Liver (tissue), 8 donors: ENCODE measurements at regions not wholly inside any gene's neighbourhood (a gene's known extent, or its start where the extent isn't known, plus 50 kb on each side); places are given as distances from the start of the nearest gene placed in this dataset.

Source experiments
- DNase-seq: peaks from one replicate; pipeline ENCODE4 v3.0.0-alpha.2; 2017; ENCODE audit warnings: low spot score
- H3K27ac ChIP-seq, 2 donors: one replicate each; pipeline ENCODE4 v1.7.0; 2013; ENCODE audit warnings: inconsistent platforms in 2 of 2, low read length in 2 of 2, control low read depth in 1 of 2, low read depth in 1 of 2, mild to moderate bottlenecking in 1 of 2
- H3K27me3 ChIP-seq, 4 donors: one replicate each; pipeline versions ENCODE4 v1.6.1 to v1.7.0; 2013; ENCODE audit warnings: low read length in 3 of 4, inconsistent platforms in 1 of 4, mild to moderate bottlenecking in 1 of 4, moderate library complexity in 1 of 4; ENCODE audit not compliant: control insufficient read depth in 4 of 4, insufficient read depth in 4 of 4
- H3K36me3 ChIP-seq, 4 donors: one replicate each; pipeline versions ENCODE4 v1.6.1 to v1.7.0; 2013; ENCODE audit warnings: low read length in 3 of 4, mild to moderate bottlenecking in 3 of 4, low read depth in 1 of 4, moderate library complexity in 1 of 4; ENCODE audit not compliant: control insufficient read depth in 4 of 4, insufficient read depth in 3 of 4
- H3K4me1 ChIP-seq, 4 donors: one replicate each; pipeline versions ENCODE4 v1.6.1 to v1.7.0; 2013; ENCODE audit warnings: low read length in 3 of 4, mild to moderate bottlenecking in 3 of 4, moderate library complexity in 1 of 4; ENCODE audit not compliant: control insufficient read depth in 4 of 4, insufficient read depth in 4 of 4
- H3K4me3 ChIP-seq, 3 donors: one replicate each; pipeline versions ENCODE4 v1.6.1 to v1.7.0; 2013; ENCODE audit warnings: low read length in 3 of 3, control low read depth in 1 of 3, low read depth in 1 of 3, mild to moderate bottlenecking in 1 of 3
- H3K9ac ChIP-seq, 2 donors: one replicate each; pipeline ENCODE4 v1.7.0; 2013; ENCODE audit warnings: low read length in 2 of 2, mild to moderate bottlenecking in 2 of 2, moderate library complexity in 2 of 2, control low read depth in 1 of 2, low read depth in 1 of 2
- H3K9me3 ChIP-seq, 4 donors: one replicate each; pipeline versions ENCODE4 v1.6.1 to v1.7.0; 2013; ENCODE audit warnings: low read length in 3 of 4; ENCODE audit not compliant: control insufficient read depth in 4 of 4
- EGR1 ChIP-seq, 2 donors: IDR thresholded peaks; 2 replicates each; pipeline ENCODE4 v1.6.1; 2016 to 2018; ENCODE audit warnings: antibody characterized with exemption in 2 of 2, low read depth in 2 of 2
- FOXA1 ChIP-seq: IDR thresholded peaks from 2 replicates; pipeline ENCODE4 v1.6.1; 2016; ENCODE audit warnings: antibody characterized with exemption
- FOXA2 ChIP-seq: IDR thresholded peaks from 2 replicates; pipeline ENCODE4 v1.6.1; 2016; ENCODE audit warnings: antibody characterized with exemption
- GABPA ChIP-seq, 2 donors: IDR thresholded peaks in 1 of 2; conservative IDR thresholded peaks in 1 of 2; 2 replicates each; pipeline ENCODE4 v1.6.1; 2016; ENCODE audit warnings: antibody characterized with exemption in 2 of 2, mild to moderate bottlenecking in 1 of 2, moderate library complexity in 1 of 2
- HNF4A ChIP-seq, 2 donors: conservative IDR thresholded peaks; 2 replicates each; pipeline ENCODE4 v1.6.1; 2016; ENCODE audit warnings: antibody characterized with exemption in 2 of 2, mild to moderate bottlenecking in 2 of 2
- JUND ChIP-seq, 2 donors: IDR thresholded peaks; 2 replicates each; pipeline ENCODE4 v1.6.1; 2016; ENCODE audit warnings: antibody characterized with exemption in 2 of 2
- NR2F2 ChIP-seq: IDR thresholded peaks from 2 replicates; pipeline ENCODE4 v1.6.1; 2016; ENCODE audit warnings: antibody characterized with exemption
- RAD21 ChIP-seq, 2 donors: IDR thresholded peaks; 2 replicates each; pipeline ENCODE4 v1.6.1; 2016; ENCODE audit warnings: antibody characterized with exemption in 2 of 2, mild to moderate bottlenecking in 2 of 2
- SP1 ChIP-seq: IDR thresholded peaks from 2 replicates; pipeline ENCODE4 v1.6.1; 2018; ENCODE audit warnings: antibody characterized with exemption, mild to moderate bottlenecking
- TAF1 ChIP-seq: conservative IDR thresholded peaks from 2 replicates; pipeline ENCODE4 v1.6.1; 2016; ENCODE audit warnings: antibody characterized with exemption, mild to moderate bottlenecking
- YY1 ChIP-seq: IDR thresholded peaks from 2 replicates; pipeline ENCODE4 v1.6.1; 2016; ENCODE audit warnings: antibody characterized with exemption, mild to moderate bottlenecking
- WGBS: extraction: QIAGEN DNeasy Blood & Tissue Kit; methylation state at CpG from one replicate; pipeline ENCODE4 v1.1.7; 2013; 5-methylcytosine and 5-hydroxymethylcytosine counted together
- TF ChIP-seq, protein P1 (sequence below): fragments of 150-350 bp; IDR thresholded peaks from 2 replicates; pipeline ENCODE4 v1.5.1; 2017; ENCODE audit warnings: improper control_type of control experiment, low read depth, low read length; ENCODE audit not compliant: missing input control
- TF ChIP-seq, protein P2 (sequence below): IDR thresholded peaks from 2 replicates; pipeline ENCODE4 v1.6.1; 2016; ENCODE audit warnings: antibody characterized with exemption
- TF ChIP-seq, protein P3 (sequence below): IDR thresholded peaks from 2 replicates; pipeline ENCODE4 v1.6.1; 2016; ENCODE audit warnings: antibody characterized with exemption
- TF ChIP-seq, protein P4 (sequence below): IDR thresholded peaks from 2 replicates; pipeline ENCODE4 v1.6.1; 2016; ENCODE audit warnings: antibody characterized with exemption
- TF ChIP-seq, protein P5 (sequence below): IDR thresholded peaks from 2 replicates; pipeline ENCODE4 v1.6.1; 2016; ENCODE audit warnings: antibody characterized with exemption, mild to moderate bottlenecking
- donor health status: healthy.
- donor health status: healthy.
- donor health status: healthy.
- donor health status: healthy.
- donor health status: healthy.

DNA sequence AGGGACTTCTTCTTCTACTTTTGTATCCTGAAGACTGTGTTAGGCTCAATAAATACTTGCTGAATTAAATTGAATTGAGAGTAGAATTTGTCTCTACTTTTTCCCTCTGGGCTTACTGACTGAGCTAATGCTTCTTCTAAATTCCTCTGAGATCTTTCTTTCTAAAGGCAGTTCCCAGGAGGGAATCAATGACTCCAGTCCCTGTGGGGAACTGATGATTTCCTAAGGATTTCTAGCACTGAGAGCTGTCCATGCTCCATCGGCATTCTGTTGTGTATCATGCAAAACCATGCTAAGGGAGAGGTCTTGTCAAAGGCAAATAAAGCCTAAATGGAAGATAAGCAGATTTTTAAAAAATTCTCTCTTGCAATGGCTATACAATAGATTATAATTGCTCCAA is 148.8 kb upstream of the KIRREL3 start:
- H3K4me3 ChIP-seq = no peak overlapping the region
- H3K9me3 ChIP-seq = no peaks in the 10 kb centered on the region
- 68% methylated on average over 1 of the region's 1 CpG for WGBS
- no peak overlapping the region for H3K9ac ChIP-seq
- H3K36me3 ChIP-seq = no peaks in the 10 kb centered on the region
- no peak for DNase-seq
- H3K4me1 ChIP-seq = no peaks in the 10 kb centered on the region
- TF ChIP-seq, protein P1, sequence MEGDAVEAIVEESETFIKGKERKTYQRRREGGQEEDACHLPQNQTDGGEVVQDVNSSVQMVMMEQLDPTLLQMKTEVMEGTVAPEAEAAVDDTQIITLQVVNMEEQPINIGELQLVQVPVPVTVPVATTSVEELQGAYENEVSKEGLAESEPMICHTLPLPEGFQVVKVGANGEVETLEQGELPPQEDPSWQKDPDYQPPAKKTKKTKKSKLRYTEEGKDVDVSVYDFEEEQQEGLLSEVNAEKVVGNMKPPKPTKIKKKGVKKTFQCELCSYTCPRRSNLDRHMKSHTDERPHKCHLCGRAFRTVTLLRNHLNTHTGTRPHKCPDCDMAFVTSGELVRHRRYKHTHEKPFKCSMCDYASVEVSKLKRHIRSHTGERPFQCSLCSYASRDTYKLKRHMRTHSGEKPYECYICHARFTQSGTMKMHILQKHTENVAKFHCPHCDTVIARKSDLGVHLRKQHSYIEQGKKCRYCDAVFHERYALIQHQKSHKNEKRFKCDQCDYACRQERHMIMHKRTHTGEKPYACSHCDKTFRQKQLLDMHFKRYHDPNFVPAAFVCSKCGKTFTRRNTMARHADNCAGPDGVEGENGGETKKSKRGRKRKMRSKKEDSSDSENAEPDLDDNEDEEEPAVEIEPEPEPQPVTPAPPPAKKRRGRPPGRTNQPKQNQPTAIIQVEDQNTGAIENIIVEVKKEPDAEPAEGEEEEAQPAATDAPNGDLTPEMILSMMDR = no peak
- TF ChIP-seq, protein P2, sequence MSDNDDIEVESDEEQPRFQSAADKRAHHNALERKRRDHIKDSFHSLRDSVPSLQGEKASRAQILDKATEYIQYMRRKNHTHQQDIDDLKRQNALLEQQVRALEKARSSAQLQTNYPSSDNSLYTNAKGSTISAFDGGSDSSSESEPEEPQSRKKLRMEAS = no peak
- TF ChIP-seq EGR1 (IDR thresholded peaks at IDR 0.05; ENCODE audit: low read depth in 2 of 2) (no peak), TAF1 (no peak), HNF4A (conservative IDR thresholded peaks at IDR 0.05) (no peak), NR2F2 (no peak), FOXA2 (no peak), FOXA1 (no peak), RAD21 (IDR thresholded peaks at IDR 0.05) (no peak), SP1 (no peak), YY1 (no peak), GABPA (IDR thresholded peaks at IDR 0.05 in 1 of 2, conservative IDR thresholded peaks at IDR 0.05 in 1 of 2) (no peak), JUND (IDR thresholded peaks at IDR 0.05) (no peak)
- TF ChIP-seq, protein P3, sequence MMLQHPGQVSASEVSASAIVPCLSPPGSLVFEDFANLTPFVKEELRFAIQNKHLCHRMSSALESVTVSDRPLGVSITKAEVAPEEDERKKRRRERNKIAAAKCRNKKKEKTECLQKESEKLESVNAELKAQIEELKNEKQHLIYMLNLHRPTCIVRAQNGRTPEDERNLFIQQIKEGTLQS = no peak
- TF ChIP-seq, protein P4, sequence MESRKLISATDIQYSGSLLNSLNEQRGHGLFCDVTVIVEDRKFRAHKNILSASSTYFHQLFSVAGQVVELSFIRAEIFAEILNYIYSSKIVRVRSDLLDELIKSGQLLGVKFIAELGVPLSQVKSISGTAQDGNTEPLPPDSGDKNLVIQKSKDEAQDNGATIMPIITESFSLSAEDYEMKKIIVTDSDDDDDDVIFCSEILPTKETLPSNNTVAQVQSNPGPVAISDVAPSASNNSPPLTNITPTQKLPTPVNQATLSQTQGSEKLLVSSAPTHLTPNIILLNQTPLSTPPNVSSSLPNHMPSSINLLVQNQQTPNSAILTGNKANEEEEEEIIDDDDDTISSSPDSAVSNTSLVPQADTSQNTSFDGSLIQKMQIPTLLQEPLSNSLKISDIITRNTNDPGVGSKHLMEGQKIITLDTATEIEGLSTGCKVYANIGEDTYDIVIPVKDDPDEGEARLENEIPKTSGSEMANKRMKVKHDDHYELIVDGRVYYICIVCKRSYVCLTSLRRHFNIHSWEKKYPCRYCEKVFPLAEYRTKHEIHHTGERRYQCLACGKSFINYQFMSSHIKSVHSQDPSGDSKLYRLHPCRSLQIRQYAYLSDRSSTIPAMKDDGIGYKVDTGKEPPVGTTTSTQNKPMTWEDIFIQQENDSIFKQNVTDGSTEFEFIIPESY = no peak
- TF ChIP-seq, protein P5, sequence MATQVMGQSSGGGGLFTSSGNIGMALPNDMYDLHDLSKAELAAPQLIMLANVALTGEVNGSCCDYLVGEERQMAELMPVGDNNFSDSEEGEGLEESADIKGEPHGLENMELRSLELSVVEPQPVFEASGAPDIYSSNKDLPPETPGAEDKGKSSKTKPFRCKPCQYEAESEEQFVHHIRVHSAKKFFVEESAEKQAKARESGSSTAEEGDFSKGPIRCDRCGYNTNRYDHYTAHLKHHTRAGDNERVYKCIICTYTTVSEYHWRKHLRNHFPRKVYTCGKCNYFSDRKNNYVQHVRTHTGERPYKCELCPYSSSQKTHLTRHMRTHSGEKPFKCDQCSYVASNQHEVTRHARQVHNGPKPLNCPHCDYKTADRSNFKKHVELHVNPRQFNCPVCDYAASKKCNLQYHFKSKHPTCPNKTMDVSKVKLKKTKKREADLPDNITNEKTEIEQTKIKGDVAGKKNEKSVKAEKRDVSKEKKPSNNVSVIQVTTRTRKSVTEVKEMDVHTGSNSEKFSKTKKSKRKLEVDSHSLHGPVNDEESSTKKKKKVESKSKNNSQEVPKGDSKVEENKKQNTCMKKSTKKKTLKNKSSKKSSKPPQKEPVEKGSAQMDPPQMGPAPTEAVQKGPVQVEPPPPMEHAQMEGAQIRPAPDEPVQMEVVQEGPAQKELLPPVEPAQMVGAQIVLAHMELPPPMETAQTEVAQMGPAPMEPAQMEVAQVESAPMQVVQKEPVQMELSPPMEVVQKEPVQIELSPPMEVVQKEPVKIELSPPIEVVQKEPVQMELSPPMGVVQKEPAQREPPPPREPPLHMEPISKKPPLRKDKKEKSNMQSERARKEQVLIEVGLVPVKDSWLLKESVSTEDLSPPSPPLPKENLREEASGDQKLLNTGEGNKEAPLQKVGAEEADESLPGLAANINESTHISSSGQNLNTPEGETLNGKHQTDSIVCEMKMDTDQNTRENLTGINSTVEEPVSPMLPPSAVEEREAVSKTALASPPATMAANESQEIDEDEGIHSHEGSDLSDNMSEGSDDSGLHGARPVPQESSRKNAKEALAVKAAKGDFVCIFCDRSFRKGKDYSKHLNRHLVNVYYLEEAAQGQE = no peak
- no peaks in the 10 kb centered on the region for H3K27me3 ChIP-seq
- no peak overlapping the region for H3K27ac ChIP-seq

DNA sequence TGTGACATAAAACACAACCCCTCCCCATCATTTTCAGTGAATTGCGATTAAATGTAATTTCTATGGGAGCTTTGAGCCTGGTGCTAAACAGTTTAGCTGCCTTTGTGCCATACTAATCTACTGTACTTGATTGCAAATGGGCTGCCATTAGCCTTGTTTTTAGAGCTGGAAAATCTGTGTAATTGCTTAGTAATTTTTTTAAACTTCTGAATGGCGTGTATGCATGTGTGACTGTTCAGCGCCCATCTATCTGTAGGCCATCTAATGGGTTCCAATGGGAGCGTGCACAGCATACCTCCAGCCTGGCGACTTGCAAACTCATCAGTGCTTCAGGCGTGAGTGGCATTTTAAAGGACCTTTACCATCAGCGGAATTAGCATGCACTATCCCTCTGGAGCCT is 142.7 kb upstream of the KIRREL3 start:
- no peak for DNase-seq
- H3K9me3 ChIP-seq = no peaks in the 10 kb centered on the region
- H3K9ac ChIP-seq = no peak overlapping the region
- no peak overlapping the region for H3K27ac ChIP-seq
- H3K4me1 ChIP-seq = no peaks in the 10 kb centered on the region
- no peaks in the 10 kb centered on the region for H3K36me3 ChIP-seq
- WGBS = 89% methylated on average over 7 of the region's 7 CpGs
- TF ChIP-seq FOXA2 (no peak), NR2F2 (no peak)
- no peak overlapping the region for H3K4me3 ChIP-seq
- no peaks in the 10 kb centered on the region for H3K27me3 ChIP-seq
